GM12892 (cell line): ENCODE measurements at regions not wholly inside any gene's neighbourhood (a gene's known extent, or its start where the extent isn't known, plus 50 kb on each side); places are given as distances from the start of the nearest gene placed in this dataset.

Experiments used
- POLR2A ChIP-seq: IDR thresholded peaks from 2 replicates; pipeline ENCODE4 v1.6.1; 2011; ENCODE audit warnings: low read depth, low read length, control low read depth
- POLR2AphosphoS5 ChIP-seq: IDR thresholded peaks from 2 replicates; pipeline ENCODE4 v1.6.1; 2011; ENCODE audit warnings: low read depth, low read length, control low read depth
- TAF1 ChIP-seq: IDR thresholded peaks from 2 replicates; pipeline ENCODE4 v1.6.1; 2011; ENCODE audit warnings: low read depth, mild to moderate bottlenecking, control low read depth, low read length, borderline replicate concordance

DNA sequence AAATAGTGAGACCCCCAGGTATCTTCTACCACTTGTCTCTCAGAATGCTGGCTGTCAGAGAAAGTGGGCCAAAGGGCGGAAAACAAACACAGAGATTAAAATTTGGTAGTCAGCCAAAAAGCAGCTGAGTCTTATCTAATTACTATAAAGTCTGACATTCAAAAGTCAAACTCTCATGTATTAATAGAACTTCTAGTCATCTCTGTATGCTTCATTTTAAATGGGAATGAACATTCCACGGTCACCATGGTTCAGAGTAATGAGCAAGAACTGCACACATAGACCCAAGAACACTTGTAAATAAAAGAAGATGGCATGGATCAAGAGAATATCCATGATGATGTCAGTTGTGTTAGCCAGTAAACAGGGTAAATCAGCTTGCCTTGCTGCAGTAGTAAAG, 1267.0 kb upstream of the CHAC2 start:
- TF ChIP-seq POLR2AphosphoS5 (no peak), POLR2A (no peak), TAF1 (no peak)
